ENCODE measurements at regions not wholly inside any gene's neighbourhood (a gene's known extent, or its start where the extent isn't known, plus 50 kb on each side); places are given as distances from the start of the nearest gene placed in this dataset.
A peak's percentile ranks its signal among the peaks of the same experiment; 100 is the strongest.

DNA sequence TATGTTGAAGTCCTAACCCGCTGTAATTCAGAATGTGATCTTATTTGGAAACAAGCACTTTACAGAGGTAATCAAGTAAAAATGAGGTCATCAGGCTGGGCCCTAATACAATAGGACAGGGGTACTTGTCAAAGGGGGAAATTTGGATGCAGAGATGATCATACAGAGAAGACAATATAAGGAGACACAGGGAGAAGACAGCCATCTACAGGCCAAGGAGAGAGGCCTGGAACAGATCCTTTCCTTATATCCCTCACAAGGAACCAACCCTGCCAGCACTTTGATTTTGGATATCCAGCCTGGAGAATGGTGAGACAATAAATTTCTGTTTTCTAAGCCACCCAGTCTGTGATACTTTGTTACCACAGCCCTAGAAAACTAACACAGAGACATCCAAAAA is 104.3 kb downstream of the METTL4 start:
- Histone ChIP-seq H3K4me3 (replicated peaks in 1 of 2; ENCODE audit: low read depth in 1 of 2, low read length in 2 of 2) (no peak overlapping the region), H3K36me3 (ENCODE audit: control insufficient read depth in 1 of 2, insufficient read depth in 2 of 2, low read length in 2 of 2) (no peaks in the 10 kb centered on the region), H3K4me1 (ENCODE audit: control insufficient read depth in 1 of 2, insufficient read depth in 2 of 2, low read length in 2 of 2) (no peaks in the 10 kb centered on the region), H3K4me2 (ENCODE audit: low read length) (no peak overlapping the region), H3K27ac (ENCODE audit: low read depth, low read length) (no peak overlapping the region), H3K79me2 (ENCODE audit: insufficient read depth, low read length) (no peaks in the 10 kb centered on the region), H3K9me2 (ENCODE audit: insufficient read depth) (no peaks in the 10 kb centered on the region), H3K9me3 (ENCODE audit: control insufficient read depth in 1 of 2, insufficient read depth in 1 of 2, low read depth in 1 of 2, low read length in 2 of 2) (no peaks in the 10 kb centered on the region), H4K20me1 (ENCODE audit: insufficient read depth) (no peaks in the 10 kb centered on the region), H3K27me3 (ENCODE audit: insufficient read depth, low read length) (no peaks in the 10 kb centered on the region), H2AFZ (ENCODE audit: low read depth, low read length, poor library complexity, severe bottlenecking) (no peak overlapping the region), H3K9ac (ENCODE audit: low read length) (no peak overlapping the region)
- ATAC-seq, result no peak
- no TSS peak for BruUV-seq (replicated peaks)
- POLR2A ChIA-PET, result no interaction called here
- no peak for DNase-seq (ENCODE audit: low read depth, low spot score)
- TF ChIP-seq, protein P1, sequence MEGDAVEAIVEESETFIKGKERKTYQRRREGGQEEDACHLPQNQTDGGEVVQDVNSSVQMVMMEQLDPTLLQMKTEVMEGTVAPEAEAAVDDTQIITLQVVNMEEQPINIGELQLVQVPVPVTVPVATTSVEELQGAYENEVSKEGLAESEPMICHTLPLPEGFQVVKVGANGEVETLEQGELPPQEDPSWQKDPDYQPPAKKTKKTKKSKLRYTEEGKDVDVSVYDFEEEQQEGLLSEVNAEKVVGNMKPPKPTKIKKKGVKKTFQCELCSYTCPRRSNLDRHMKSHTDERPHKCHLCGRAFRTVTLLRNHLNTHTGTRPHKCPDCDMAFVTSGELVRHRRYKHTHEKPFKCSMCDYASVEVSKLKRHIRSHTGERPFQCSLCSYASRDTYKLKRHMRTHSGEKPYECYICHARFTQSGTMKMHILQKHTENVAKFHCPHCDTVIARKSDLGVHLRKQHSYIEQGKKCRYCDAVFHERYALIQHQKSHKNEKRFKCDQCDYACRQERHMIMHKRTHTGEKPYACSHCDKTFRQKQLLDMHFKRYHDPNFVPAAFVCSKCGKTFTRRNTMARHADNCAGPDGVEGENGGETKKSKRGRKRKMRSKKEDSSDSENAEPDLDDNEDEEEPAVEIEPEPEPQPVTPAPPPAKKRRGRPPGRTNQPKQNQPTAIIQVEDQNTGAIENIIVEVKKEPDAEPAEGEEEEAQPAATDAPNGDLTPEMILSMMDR (IDR thresholded peaks at IDR 0.05 in 2 of 3, conservative IDR thresholded peaks at IDR 0.05 in 1 of 3; ENCODE audit: borderline replicate concordance in 1 of 3, insufficient read depth in 1 of 3, low read depth in 2 of 3, low read length in 2 of 3), result no peak
- TF ChIP-seq FOSL1 (IDR thresholded peaks at IDR 0.05; ENCODE audit: low read depth) (no peak), POLR2A (IDR thresholded peaks at IDR 0.05; ENCODE audit: borderline replicate concordance, extremely low read depth, insufficient read depth, insufficient read length) (no peak), POLR2AphosphoS5 (IDR thresholded peaks at IDR 0.05; ENCODE audit: low read depth, low read length) (no peak), RAD21 (IDR thresholded peaks at IDR 0.05; ENCODE audit: low read depth) (peak; percentile 34; the same call in 1 of the 2 replicates)
- intact Hi-C loops (cut with micrococcal nuclease), result no loop called here
- RAD21 ChIA-PET (ENCODE audit: low non-redundant PET in 1 of 2, low total read pairs in 2 of 2, uncharacterized antibody in 2 of 2, unreplicated experiment in 2 of 2), result no interaction called here
- CTCF ChIA-PET, result no interaction called here

DNA sequence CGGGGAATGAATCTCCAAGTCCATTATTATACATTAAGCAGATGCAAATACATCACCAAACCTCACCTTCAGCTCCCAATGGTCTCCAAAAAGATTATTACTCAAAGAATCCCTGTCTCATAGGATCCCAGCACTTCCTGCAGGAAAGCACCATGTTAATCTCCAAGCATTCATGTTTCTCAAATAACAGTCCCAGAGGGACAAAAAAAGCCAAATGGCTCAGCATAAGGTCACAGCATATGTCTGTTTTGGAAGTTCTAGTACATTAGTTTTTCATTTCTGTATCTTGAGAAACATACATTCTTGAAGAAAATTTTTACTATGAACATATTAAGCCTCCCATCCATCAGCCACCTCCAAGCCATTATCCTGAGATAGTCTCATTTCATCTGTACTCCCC is 103.3 kb downstream of the METTL4 start:
- Histone ChIP-seq H3K4me2 (ENCODE audit: low read length) (no peak overlapping the region), H3K79me2 (ENCODE audit: insufficient read depth, low read length) (no peaks in the 10 kb centered on the region), H4K20me1 (ENCODE audit: insufficient read depth) (no peaks in the 10 kb centered on the region), H3K4me3 (replicated peaks in 1 of 2; ENCODE audit: low read depth in 1 of 2, low read length in 2 of 2) (no peak overlapping the region), H3K9me2 (ENCODE audit: insufficient read depth) (no peaks in the 10 kb centered on the region), H3K27ac (ENCODE audit: low read depth, low read length) (no peak overlapping the region), H2AFZ (ENCODE audit: low read depth, low read length, poor library complexity, severe bottlenecking) (no peak overlapping the region), H3K9me3 (ENCODE audit: control insufficient read depth in 1 of 2, insufficient read depth in 1 of 2, low read depth in 1 of 2, low read length in 2 of 2) (no peaks in the 10 kb centered on the region), H3K27me3 (ENCODE audit: insufficient read depth, low read length) (no peaks in the 10 kb centered on the region), H3K4me1 (ENCODE audit: control insufficient read depth in 1 of 2, insufficient read depth in 2 of 2, low read length in 2 of 2) (no peaks in the 10 kb centered on the region), H3K36me3 (ENCODE audit: control insufficient read depth in 1 of 2, insufficient read depth in 2 of 2, low read length in 2 of 2) (no peaks in the 10 kb centered on the region), H3K9ac (ENCODE audit: low read length) (no peak overlapping the region)
- no TSS peak for BruUV-seq (replicated peaks)
- POLR2A ChIA-PET, result no interaction called here
- CTCF ChIA-PET, result no interaction called here
- DNase-seq (ENCODE audit: low read depth, low spot score) (no peak), ATAC-seq (no peak)
- intact Hi-C loops (cut with micrococcal nuclease), result no loop called here
- RAD21 ChIA-PET (ENCODE audit: low non-redundant PET in 1 of 2, low total read pairs in 2 of 2, uncharacterized antibody in 2 of 2, unreplicated experiment in 2 of 2), result no interaction called here
- TF ChIP-seq EZH2 (IDR thresholded peaks at IDR 0.05) (no peak), ZNF274 (IDR thresholded peaks at IDR 0.05; ENCODE audit: low read depth, low read length) (no peak), FOSL1 (IDR thresholded peaks at IDR 0.05; ENCODE audit: low read depth) (no peak), SP1 (IDR thresholded peaks at IDR 0.05; ENCODE audit: low read depth) (no peak), RAD21 (IDR thresholded peaks at IDR 0.05; ENCODE audit: low read depth) (no peak), CBX3 (IDR thresholded peaks at IDR 0.05; ENCODE audit: low read depth) (no peak), SRF (IDR thresholded peaks at IDR 0.05; ENCODE audit: low read depth) (no peak), EGR1 (IDR thresholded peaks at IDR 0.05; ENCODE audit: low read depth) (no peak), ZFX (IDR thresholded peaks at IDR 0.05) (no peak), CEBPB (IDR thresholded peaks at IDR 0.05; ENCODE audit: low read depth) (no peak), EZH2phosphoT487 (IDR thresholded peaks at IDR 0.05; ENCODE audit: borderline replicate concordance) (no peak)
- TF ChIP-seq, protein P2, sequence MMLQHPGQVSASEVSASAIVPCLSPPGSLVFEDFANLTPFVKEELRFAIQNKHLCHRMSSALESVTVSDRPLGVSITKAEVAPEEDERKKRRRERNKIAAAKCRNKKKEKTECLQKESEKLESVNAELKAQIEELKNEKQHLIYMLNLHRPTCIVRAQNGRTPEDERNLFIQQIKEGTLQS (IDR thresholded peaks at IDR 0.05), result no peak
- TF ChIP-seq, protein P3, sequence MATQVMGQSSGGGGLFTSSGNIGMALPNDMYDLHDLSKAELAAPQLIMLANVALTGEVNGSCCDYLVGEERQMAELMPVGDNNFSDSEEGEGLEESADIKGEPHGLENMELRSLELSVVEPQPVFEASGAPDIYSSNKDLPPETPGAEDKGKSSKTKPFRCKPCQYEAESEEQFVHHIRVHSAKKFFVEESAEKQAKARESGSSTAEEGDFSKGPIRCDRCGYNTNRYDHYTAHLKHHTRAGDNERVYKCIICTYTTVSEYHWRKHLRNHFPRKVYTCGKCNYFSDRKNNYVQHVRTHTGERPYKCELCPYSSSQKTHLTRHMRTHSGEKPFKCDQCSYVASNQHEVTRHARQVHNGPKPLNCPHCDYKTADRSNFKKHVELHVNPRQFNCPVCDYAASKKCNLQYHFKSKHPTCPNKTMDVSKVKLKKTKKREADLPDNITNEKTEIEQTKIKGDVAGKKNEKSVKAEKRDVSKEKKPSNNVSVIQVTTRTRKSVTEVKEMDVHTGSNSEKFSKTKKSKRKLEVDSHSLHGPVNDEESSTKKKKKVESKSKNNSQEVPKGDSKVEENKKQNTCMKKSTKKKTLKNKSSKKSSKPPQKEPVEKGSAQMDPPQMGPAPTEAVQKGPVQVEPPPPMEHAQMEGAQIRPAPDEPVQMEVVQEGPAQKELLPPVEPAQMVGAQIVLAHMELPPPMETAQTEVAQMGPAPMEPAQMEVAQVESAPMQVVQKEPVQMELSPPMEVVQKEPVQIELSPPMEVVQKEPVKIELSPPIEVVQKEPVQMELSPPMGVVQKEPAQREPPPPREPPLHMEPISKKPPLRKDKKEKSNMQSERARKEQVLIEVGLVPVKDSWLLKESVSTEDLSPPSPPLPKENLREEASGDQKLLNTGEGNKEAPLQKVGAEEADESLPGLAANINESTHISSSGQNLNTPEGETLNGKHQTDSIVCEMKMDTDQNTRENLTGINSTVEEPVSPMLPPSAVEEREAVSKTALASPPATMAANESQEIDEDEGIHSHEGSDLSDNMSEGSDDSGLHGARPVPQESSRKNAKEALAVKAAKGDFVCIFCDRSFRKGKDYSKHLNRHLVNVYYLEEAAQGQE (IDR thresholded peaks at IDR 0.05; ENCODE audit: low read depth), result no peak
